Caco-2 (cell line): ENCODE measurements at regions not wholly inside any gene's neighbourhood (a gene's known extent, or its start where the extent isn't known, plus 50 kb on each side); places are given as distances from the start of the nearest gene placed in this dataset.

Experiments used
- BruUV-seq: library from RNA; stranded (reverse); fragments of 400-500 nt; replicated peaks from 2 replicates; lab custom pipeline; 2021; lab: Mats Ljungman, UMichigan
- CTCF ChIA-PET: fragments of 300-600 bp; sonication (Branson Sonifier 250); formaldehyde crosslinking; loops from one replicate; lab custom pipeline; 2022; ENCODE audit warnings: antibody characterized with exemption; lab: Charles Lee
- POLR2A ChIA-PET: fragments of 300-600 bp; sonication (Branson Sonifier 250); formaldehyde crosslinking; loops from one replicate; lab custom pipeline; 2022; ENCODE audit warnings: antibody characterized with exemption; lab: Charles Lee
- DNase-seq, 2 experiments: peaks; one replicate each; pipeline versions ENCODE4 v3.0.0 to v3.0.0-alpha.2; 2020 to 2022
- H3K27me3 ChIP-seq: replicated peaks from 2 replicates; pipeline ENCODE4 v1.6.0; 2011; ENCODE audit warnings: low read length; ENCODE audit not compliant: control insufficient read depth, insufficient read depth
- H3K36me3 ChIP-seq: 2 replicates; pipeline ENCODE4 v1.5.1; 2011; ENCODE audit warnings: low read length; ENCODE audit not compliant: control insufficient read depth, insufficient read depth
- H3K4me1 ChIP-seq: fragments of 250-450 bp; sonication (Bioruptor Pico); 2 replicates; pipeline ENCODE4 v1.5.1; 2020; ENCODE audit warnings: mild to moderate bottlenecking
- H3K4me3 ChIP-seq: 2 replicates; pipeline ENCODE4 v1.5.1; 2011; ENCODE audit warnings: low read depth, mild to moderate bottlenecking, control low read depth, low read length
- H3K9me3 ChIP-seq: fragments of 250-450 bp; sonication (Bioruptor Pico); 2 replicates; pipeline ENCODE4 v1.5.1; 2020; ENCODE audit warnings: mild to moderate bottlenecking, moderate library complexity
- H3K27ac Mint-ChIP-seq: one replicate; pipeline ENCODE4 v1.8.0; 2022; ENCODE audit warnings: mixed read lengths; ENCODE audit not compliant: unreplicated experiment
- H3K27me3 Mint-ChIP-seq: one replicate; pipeline ENCODE4 v1.8.0; 2022; ENCODE audit warnings: mixed read lengths; ENCODE audit not compliant: insufficient read depth, unreplicated experiment
- H3K36me3 Mint-ChIP-seq: one replicate; pipeline ENCODE4 v1.8.0; 2022; ENCODE audit warnings: mild to moderate bottlenecking, mixed read lengths; ENCODE audit not compliant: insufficient read depth, unreplicated experiment
- H3K4me1 Mint-ChIP-seq: one replicate; pipeline ENCODE4 v1.8.0; 2022; ENCODE audit warnings: low read depth, mixed read lengths; ENCODE audit not compliant: unreplicated experiment
- H3K4me3 Mint-ChIP-seq: one replicate; pipeline ENCODE4 v1.8.0; 2022; ENCODE audit warnings: mild to moderate bottlenecking, moderate library complexity, mixed read lengths; ENCODE audit not compliant: unreplicated experiment
- H3K9me3 Mint-ChIP-seq: one replicate; pipeline ENCODE4 v1.8.0; 2022; ENCODE audit warnings: mixed read lengths; ENCODE audit not compliant: unreplicated experiment
- intact Hi-C: fragments of 100-400 bp; cut with micrococcal nuclease; formaldehyde crosslinking; loops from one replicate; pipeline ENCODE4 v1.10.0; 2022; ENCODE audit not compliant: unreplicated experiment
- TF ChIP-seq, protein P1 (sequence below), 2 experiments: fragments of 200-600 bp in 1 of 2; IDR thresholded peaks; 1 replicate in 1 of 2; 2 replicates in 1 of 2; pipeline versions ENCODE4 v1.5.1 to v1.8.0; 2011 to 2022; ENCODE audit warnings: antibody characterized with exemption in 1 of 2, control low read depth in 1 of 2, inconsistent platforms in 1 of 2, low read depth in 1 of 2, low read length in 1 of 2, mild to moderate bottlenecking in 1 of 2, moderate library complexity in 1 of 2; ENCODE audit not compliant: insufficient read depth in 1 of 2, severe bottlenecking in 1 of 2, unreplicated experiment in 1 of 2

DNA sequence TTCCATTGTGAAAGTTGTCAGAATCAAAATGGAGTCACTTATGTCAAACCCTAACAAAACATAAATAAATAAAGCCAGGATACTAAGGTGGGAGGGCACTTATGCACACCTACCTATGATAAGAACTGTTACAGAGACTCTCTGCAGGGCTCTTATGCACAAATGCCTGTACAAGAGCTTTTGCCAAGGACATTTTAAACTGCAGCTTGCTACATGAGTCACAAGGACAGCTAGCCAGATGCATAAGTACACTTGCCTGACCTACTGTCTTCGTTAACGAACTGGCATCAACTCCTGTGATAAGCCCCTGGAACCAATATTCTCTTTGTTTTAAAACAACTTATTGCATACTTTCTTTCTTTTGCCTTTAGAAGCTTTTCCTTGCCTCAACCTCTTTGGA lies 152.9 kb upstream of the SPEF2 start:
- Histone ChIP-seq H3K9me3 (no peaks in the 10 kb centered on the region), H3K36me3 (no peaks in the 10 kb centered on the region), H3K4me1 (no peaks in the 10 kb centered on the region), H3K4me3 (no peak overlapping the region), H3K27me3 (no peaks in the 10 kb centered on the region)
- Mint-ChIP-seq H3K27ac (no peak overlapping the region), H3K4me3 (no peak overlapping the region), H3K27me3 (no peaks in the 10 kb centered on the region), H3K9me3 (no peaks in the 10 kb centered on the region), H3K4me1 (no peaks in the 10 kb centered on the region), H3K36me3 (no peaks in the 10 kb centered on the region)
- no peak for DNase-seq
- no TSS peak for BruUV-seq
- intact Hi-C loops: no loop called here
- POLR2A ChIA-PET: no interaction called here
- CTCF ChIA-PET: no interaction called here
- TF ChIP-seq, protein P1, sequence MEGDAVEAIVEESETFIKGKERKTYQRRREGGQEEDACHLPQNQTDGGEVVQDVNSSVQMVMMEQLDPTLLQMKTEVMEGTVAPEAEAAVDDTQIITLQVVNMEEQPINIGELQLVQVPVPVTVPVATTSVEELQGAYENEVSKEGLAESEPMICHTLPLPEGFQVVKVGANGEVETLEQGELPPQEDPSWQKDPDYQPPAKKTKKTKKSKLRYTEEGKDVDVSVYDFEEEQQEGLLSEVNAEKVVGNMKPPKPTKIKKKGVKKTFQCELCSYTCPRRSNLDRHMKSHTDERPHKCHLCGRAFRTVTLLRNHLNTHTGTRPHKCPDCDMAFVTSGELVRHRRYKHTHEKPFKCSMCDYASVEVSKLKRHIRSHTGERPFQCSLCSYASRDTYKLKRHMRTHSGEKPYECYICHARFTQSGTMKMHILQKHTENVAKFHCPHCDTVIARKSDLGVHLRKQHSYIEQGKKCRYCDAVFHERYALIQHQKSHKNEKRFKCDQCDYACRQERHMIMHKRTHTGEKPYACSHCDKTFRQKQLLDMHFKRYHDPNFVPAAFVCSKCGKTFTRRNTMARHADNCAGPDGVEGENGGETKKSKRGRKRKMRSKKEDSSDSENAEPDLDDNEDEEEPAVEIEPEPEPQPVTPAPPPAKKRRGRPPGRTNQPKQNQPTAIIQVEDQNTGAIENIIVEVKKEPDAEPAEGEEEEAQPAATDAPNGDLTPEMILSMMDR (IDR thresholded peaks at IDR 0.05; ENCODE audit: insufficient read depth in 1 of 2, low read depth in 1 of 2, low read length in 1 of 2, severe bottlenecking in 1 of 2, unreplicated experiment in 1 of 2): no peak

DNA sequence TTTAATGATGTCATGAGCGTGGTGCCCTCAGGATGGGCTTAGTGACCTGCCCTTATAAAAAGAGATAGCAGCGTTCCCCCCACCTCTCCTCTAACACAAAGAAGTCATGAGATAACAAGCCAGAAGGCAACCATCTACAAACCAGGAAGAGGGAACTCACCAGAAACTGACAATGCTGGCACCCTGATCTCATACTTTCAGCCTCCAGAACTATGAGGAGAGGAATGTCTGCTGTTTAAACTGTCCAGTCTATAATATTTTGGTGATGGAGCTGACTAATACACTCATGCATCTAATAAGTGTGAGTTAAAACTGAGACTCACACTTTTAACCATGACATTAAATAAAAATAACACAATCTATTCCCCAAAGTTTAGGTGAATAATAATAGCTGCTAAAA lies 156.1 kb upstream of the SPEF2 start:
- intact Hi-C loops: no loop called here
- DNase-seq: no peak
- ChIA-PET CTCF (no interaction called here), POLR2A (no interaction called here)
- BruUV-seq: no TSS peak
- no peaks in the 10 kb centered on the region for H3K36me3 ChIP-seq
- H3K9me3 ChIP-seq: no peaks in the 10 kb centered on the region
- H3K4me3 Mint-ChIP-seq: no peak overlapping the region
- no peaks in the 10 kb centered on the region for H3K27me3 Mint-ChIP-seq
- TF ChIP-seq, protein P1 (IDR thresholded peaks at IDR 0.05; ENCODE audit: insufficient read depth in 1 of 2, low read depth in 1 of 2, low read length in 1 of 2, severe bottlenecking in 1 of 2, unreplicated experiment in 1 of 2): no peak
- no peak overlapping the region for H3K27ac Mint-ChIP-seq
- no peaks in the 10 kb centered on the region for H3K36me3 Mint-ChIP-seq
- H3K27me3 ChIP-seq: no peaks in the 10 kb centered on the region
- no peaks in the 10 kb centered on the region for H3K9me3 Mint-ChIP-seq
- no peaks in the 10 kb centered on the region for H3K4me1 ChIP-seq
- H3K4me1 Mint-ChIP-seq: no peaks in the 10 kb centered on the region
- H3K4me3 ChIP-seq: no peak overlapping the region

DNA sequence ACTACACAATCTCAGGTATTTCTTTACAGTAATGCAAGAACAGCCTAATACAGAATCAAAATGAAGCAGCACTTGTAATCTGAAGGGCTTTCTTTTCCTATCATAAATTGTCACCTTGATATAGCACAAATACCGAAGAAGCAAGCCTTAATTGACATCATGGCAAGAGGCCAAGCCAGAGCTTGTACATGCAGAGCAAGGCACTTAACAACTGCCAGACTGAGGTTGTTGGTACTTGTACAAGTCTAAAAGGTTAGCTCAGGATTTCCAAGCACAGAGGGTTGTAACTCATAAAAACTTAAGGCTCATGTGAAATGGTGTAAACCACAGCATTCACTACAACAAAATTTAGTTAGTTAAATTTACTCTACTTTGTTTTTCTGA lies 158.8 kb upstream of the SPEF2 start:
- intact Hi-C loops: no loop called here
- no TSS peak for BruUV-seq
- ChIA-PET POLR2A (no interaction called here), CTCF (no interaction called here)
- DNase-seq: no peak
- H3K4me3 Mint-ChIP-seq: no peak overlapping the region
- no peaks in the 10 kb centered on the region for H3K36me3 Mint-ChIP-seq
- H3K9me3 ChIP-seq: no peaks in the 10 kb centered on the region
- no peaks in the 10 kb centered on the region for H3K27me3 Mint-ChIP-seq
- H3K4me1 ChIP-seq: no peaks in the 10 kb centered on the region
- TF ChIP-seq, protein P1 (IDR thresholded peaks at IDR 0.05; ENCODE audit: insufficient read depth in 1 of 2, low read depth in 1 of 2, low read length in 1 of 2, severe bottlenecking in 1 of 2, unreplicated experiment in 1 of 2): no peak
- no peaks in the 10 kb centered on the region for H3K27me3 ChIP-seq
- no peaks in the 10 kb centered on the region for H3K4me1 Mint-ChIP-seq
- no peaks in the 10 kb centered on the region for H3K9me3 Mint-ChIP-seq
- H3K27ac Mint-ChIP-seq: no peak overlapping the region
- no peaks in the 10 kb centered on the region for H3K36me3 ChIP-seq
- no peak overlapping the region for H3K4me3 ChIP-seq
